Liver (tissue), 8 donors: ENCODE measurements at regions not wholly inside any gene's neighbourhood (a gene's known extent, or its start where the extent isn't known, plus 50 kb on each side); places are given as distances from the start of the nearest gene placed in this dataset.

Source experiments
- DNase-seq: peaks from one replicate; pipeline ENCODE4 v3.0.0-alpha.2; 2017; ENCODE audit warnings: low spot score
- H3K27ac ChIP-seq, 2 donors: one replicate each; pipeline ENCODE4 v1.7.0; 2013; ENCODE audit warnings: inconsistent platforms in 2 of 2, low read length in 2 of 2, control low read depth in 1 of 2, low read depth in 1 of 2, mild to moderate bottlenecking in 1 of 2
- H3K27me3 ChIP-seq, 4 donors: one replicate each; pipeline versions ENCODE4 v1.6.1 to v1.7.0; 2013; ENCODE audit warnings: low read length in 3 of 4, inconsistent platforms in 1 of 4, mild to moderate bottlenecking in 1 of 4, moderate library complexity in 1 of 4; ENCODE audit not compliant: control insufficient read depth in 4 of 4, insufficient read depth in 4 of 4
- H3K36me3 ChIP-seq, 4 donors: one replicate each; pipeline versions ENCODE4 v1.6.1 to v1.7.0; 2013; ENCODE audit warnings: low read length in 3 of 4, mild to moderate bottlenecking in 3 of 4, low read depth in 1 of 4, moderate library complexity in 1 of 4; ENCODE audit not compliant: control insufficient read depth in 4 of 4, insufficient read depth in 3 of 4
- H3K4me1 ChIP-seq, 4 donors: one replicate each; pipeline versions ENCODE4 v1.6.1 to v1.7.0; 2013; ENCODE audit warnings: low read length in 3 of 4, mild to moderate bottlenecking in 3 of 4, moderate library complexity in 1 of 4; ENCODE audit not compliant: control insufficient read depth in 4 of 4, insufficient read depth in 4 of 4
- H3K4me3 ChIP-seq, 3 donors: one replicate each; pipeline versions ENCODE4 v1.6.1 to v1.7.0; 2013; ENCODE audit warnings: low read length in 3 of 3, control low read depth in 1 of 3, low read depth in 1 of 3, mild to moderate bottlenecking in 1 of 3
- H3K9ac ChIP-seq, 2 donors: one replicate each; pipeline ENCODE4 v1.7.0; 2013; ENCODE audit warnings: low read length in 2 of 2, mild to moderate bottlenecking in 2 of 2, moderate library complexity in 2 of 2, control low read depth in 1 of 2, low read depth in 1 of 2
- H3K9me3 ChIP-seq, 4 donors: one replicate each; pipeline versions ENCODE4 v1.6.1 to v1.7.0; 2013; ENCODE audit warnings: low read length in 3 of 4; ENCODE audit not compliant: control insufficient read depth in 4 of 4
- FOXA2 ChIP-seq: IDR thresholded peaks from 2 replicates; pipeline ENCODE4 v1.6.1; 2016; ENCODE audit warnings: antibody characterized with exemption
- GABPA ChIP-seq, 2 donors: IDR thresholded peaks in 1 of 2; conservative IDR thresholded peaks in 1 of 2; 2 replicates each; pipeline ENCODE4 v1.6.1; 2016; ENCODE audit warnings: antibody characterized with exemption in 2 of 2, mild to moderate bottlenecking in 1 of 2, moderate library complexity in 1 of 2
- HNF4A ChIP-seq, 2 donors: conservative IDR thresholded peaks; 2 replicates each; pipeline ENCODE4 v1.6.1; 2016; ENCODE audit warnings: antibody characterized with exemption in 2 of 2, mild to moderate bottlenecking in 2 of 2
- JUND ChIP-seq, 2 donors: IDR thresholded peaks; 2 replicates each; pipeline ENCODE4 v1.6.1; 2016; ENCODE audit warnings: antibody characterized with exemption in 2 of 2
- MAX ChIP-seq: IDR thresholded peaks from 2 replicates; pipeline ENCODE4 v1.6.1; 2016; ENCODE audit warnings: antibody characterized with exemption
- REST ChIP-seq: IDR thresholded peaks from 2 replicates; pipeline ENCODE4 v1.6.1; 2016; ENCODE audit warnings: antibody characterized with exemption, mild to moderate bottlenecking
- RXRA ChIP-seq, 2 donors: IDR thresholded peaks; 2 replicates each; pipeline ENCODE4 v1.6.1; 2017 to 2018; ENCODE audit warnings: antibody characterized with exemption in 2 of 2, mild to moderate bottlenecking in 1 of 2
- YY1 ChIP-seq: IDR thresholded peaks from 2 replicates; pipeline ENCODE4 v1.6.1; 2016; ENCODE audit warnings: antibody characterized with exemption, mild to moderate bottlenecking
- WGBS: extraction: QIAGEN DNeasy Blood & Tissue Kit; methylation state at CpG from one replicate; pipeline ENCODE4 v1.1.7; 2013; 5-methylcytosine and 5-hydroxymethylcytosine counted together
- TF ChIP-seq, protein P1 (sequence below): IDR thresholded peaks from 2 replicates; pipeline ENCODE4 v1.6.1; 2016; ENCODE audit warnings: antibody characterized with exemption
- TF ChIP-seq, protein P2 (sequence below): fragments of 150-350 bp; IDR thresholded peaks from 2 replicates; pipeline ENCODE4 v1.5.1; 2017; ENCODE audit warnings: improper control_type of control experiment, low read depth, low read length; ENCODE audit not compliant: missing input control
- donor health status: healthy.
- donor health status: healthy.
- donor health status: healthy.
- donor health status: healthy.
- donor health status: healthy.

DNA sequence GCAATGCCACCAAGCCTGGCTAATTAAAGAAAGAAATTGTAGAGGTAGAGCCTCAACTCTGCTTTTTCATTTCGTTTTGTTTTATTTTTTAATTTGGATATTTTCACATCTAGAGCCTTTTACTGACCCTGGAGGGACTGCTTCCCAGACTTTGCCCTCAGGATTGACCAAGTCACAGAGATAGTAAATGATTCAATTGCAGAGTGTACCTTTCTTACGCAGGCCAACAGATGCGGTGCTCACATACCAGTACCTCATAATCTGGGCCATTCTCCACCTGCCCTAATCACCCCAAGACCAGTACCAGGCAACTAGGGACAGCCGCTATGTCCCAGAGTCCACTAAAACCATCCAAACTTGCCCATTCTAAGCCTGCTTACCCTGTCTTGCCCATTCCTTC, 110.8 kb downstream of the DDX1 start:
- Histone ChIP-seq H3K4me1 (peaks cover 2 to 6% (median 5%) of the 10 kb centered on the region in 4 donors), H3K9me3 (no peaks in the 10 kb centered on the region), H3K27me3 (no peaks in the 10 kb centered on the region), H3K9ac (no peak overlapping the region), H3K27ac (no peak overlapping the region), H3K4me3 (no peak overlapping the region), H3K36me3 (no peaks in the 10 kb centered on the region)
- no peak for DNase-seq
- 39% methylated on average over 4 of the region's 4 CpGs for WGBS
- TF ChIP-seq, protein P1, sequence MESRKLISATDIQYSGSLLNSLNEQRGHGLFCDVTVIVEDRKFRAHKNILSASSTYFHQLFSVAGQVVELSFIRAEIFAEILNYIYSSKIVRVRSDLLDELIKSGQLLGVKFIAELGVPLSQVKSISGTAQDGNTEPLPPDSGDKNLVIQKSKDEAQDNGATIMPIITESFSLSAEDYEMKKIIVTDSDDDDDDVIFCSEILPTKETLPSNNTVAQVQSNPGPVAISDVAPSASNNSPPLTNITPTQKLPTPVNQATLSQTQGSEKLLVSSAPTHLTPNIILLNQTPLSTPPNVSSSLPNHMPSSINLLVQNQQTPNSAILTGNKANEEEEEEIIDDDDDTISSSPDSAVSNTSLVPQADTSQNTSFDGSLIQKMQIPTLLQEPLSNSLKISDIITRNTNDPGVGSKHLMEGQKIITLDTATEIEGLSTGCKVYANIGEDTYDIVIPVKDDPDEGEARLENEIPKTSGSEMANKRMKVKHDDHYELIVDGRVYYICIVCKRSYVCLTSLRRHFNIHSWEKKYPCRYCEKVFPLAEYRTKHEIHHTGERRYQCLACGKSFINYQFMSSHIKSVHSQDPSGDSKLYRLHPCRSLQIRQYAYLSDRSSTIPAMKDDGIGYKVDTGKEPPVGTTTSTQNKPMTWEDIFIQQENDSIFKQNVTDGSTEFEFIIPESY: no peak
- TF ChIP-seq FOXA2 (peak; percentile 6), RXRA (IDR thresholded peaks at IDR 0.05) (peak in 1 of 2 donors; percentile 73), HNF4A (conservative IDR thresholded peaks at IDR 0.05) (peak; percentile 69 to 85), MAX (peak; percentile 33), REST (no peak)

- Histone ChIP-seq H3K4me3 (no peak overlapping the region), H3K27ac (no peak overlapping the region), H3K36me3 (no peaks in the 10 kb centered on the region), H3K27me3 (no peaks in the 10 kb centered on the region), H3K9ac (no peak overlapping the region), H3K4me1 (peaks cover 2 to 6% (median 5%) of the 10 kb centered on the region in 4 donors), H3K9me3 (no peaks in the 10 kb centered on the region)
- TF ChIP-seq REST: no peak
- TF ChIP-seq GABPA (IDR thresholded peaks at IDR 0.05 in 1 of 2, conservative IDR thresholded peaks at IDR 0.05 in 1 of 2): no peak
- TF ChIP-seq, protein P2, sequence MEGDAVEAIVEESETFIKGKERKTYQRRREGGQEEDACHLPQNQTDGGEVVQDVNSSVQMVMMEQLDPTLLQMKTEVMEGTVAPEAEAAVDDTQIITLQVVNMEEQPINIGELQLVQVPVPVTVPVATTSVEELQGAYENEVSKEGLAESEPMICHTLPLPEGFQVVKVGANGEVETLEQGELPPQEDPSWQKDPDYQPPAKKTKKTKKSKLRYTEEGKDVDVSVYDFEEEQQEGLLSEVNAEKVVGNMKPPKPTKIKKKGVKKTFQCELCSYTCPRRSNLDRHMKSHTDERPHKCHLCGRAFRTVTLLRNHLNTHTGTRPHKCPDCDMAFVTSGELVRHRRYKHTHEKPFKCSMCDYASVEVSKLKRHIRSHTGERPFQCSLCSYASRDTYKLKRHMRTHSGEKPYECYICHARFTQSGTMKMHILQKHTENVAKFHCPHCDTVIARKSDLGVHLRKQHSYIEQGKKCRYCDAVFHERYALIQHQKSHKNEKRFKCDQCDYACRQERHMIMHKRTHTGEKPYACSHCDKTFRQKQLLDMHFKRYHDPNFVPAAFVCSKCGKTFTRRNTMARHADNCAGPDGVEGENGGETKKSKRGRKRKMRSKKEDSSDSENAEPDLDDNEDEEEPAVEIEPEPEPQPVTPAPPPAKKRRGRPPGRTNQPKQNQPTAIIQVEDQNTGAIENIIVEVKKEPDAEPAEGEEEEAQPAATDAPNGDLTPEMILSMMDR: no peak
- no peak for TF ChIP-seq YY1
- TF ChIP-seq JUND (IDR thresholded peaks at IDR 0.05): no peak
- TF ChIP-seq HNF4A (conservative IDR thresholded peaks at IDR 0.05): no peak
- no peak for DNase-seq
- WGBS: 98% methylated on average over 1 of the region's 1 CpG
These were observed 111.7 kb downstream of the DDX1 start for GRCh38 chr2:15703365-15703869.
